K562 (cell line): ENCODE measurements at regions not wholly inside any gene's neighbourhood (a gene's known extent, or its start where the extent isn't known, plus 50 kb on each side); places are given as distances from the start of the nearest gene placed in this dataset.

Source experiments
- CGGBP1 ChIP-seq: fragments of 250-450 bp; sonication (Bioruptor Pico); IDR thresholded peaks from 2 replicates; pipeline ENCODE4 v1.9.0; 2021; ENCODE audit warnings: mild to moderate bottlenecking
- ELF1 ChIP-seq: fragments of 200-800 bp; sonication (Bioruptor generic); IDR thresholded peaks from 2 replicates; pipeline ENCODE4 v1.6.1; 2016; ENCODE audit warnings: missing genetic modification characterization, missing compliant biosample characterization
- EP300 ChIP-seq: IDR thresholded peaks from 2 replicates; pipeline ENCODE4 v1.6.1; 2012; ENCODE audit warnings: low read length, improper control_type of control experiment
- ETV6 ChIP-seq, 3 experiments: fragments of 150-350 bp in 1 of 3; sonication (generic) in 1 of 3; formaldehyde crosslinking in 1 of 3; IDR thresholded peaks; 2 replicates each; pipeline versions ENCODE4 v1.6.1 to v1.8.0; 2014 to 2022; ENCODE audit warnings: borderline replicate concordance in 2 of 3, low read depth in 2 of 3, antibody characterized with exemption in 1 of 3, low read length in 1 of 3, mild to moderate bottlenecking in 1 of 3, missing genetic modification reagents in 1 of 3
- JUNB ChIP-seq: fragments of 450-650 bp; formaldehyde crosslinking; conservative IDR thresholded peaks from 2 replicates; pipeline ENCODE4 v1.4.0; 2020; ENCODE audit warnings: mild to moderate bottlenecking
- MTF1 ChIP-seq: fragments of 250-450 bp; sonication (Bioruptor Pico); IDR thresholded peaks from 2 replicates; pipeline ENCODE4 v1.9.0; 2021; ENCODE audit warnings: moderate library complexity, mild to moderate bottlenecking, inconsistent platforms, borderline replicate concordance
- NBN ChIP-seq: fragments of 450-650 bp; IDR thresholded peaks from 2 replicates; pipeline ENCODE4 v1.6.1; 2016; ENCODE audit warnings: low read depth, mild to moderate bottlenecking
- NEUROD1 ChIP-seq: fragments of 150-350 bp; IDR thresholded peaks from 2 replicates; pipeline ENCODE4 v1.6.1; 2014; ENCODE audit warnings: borderline replicate concordance, low read length, low read depth; ENCODE audit not compliant: partially characterized antibody
- NFXL1 ChIP-seq: fragments of 450-650 bp; formaldehyde crosslinking; IDR thresholded peaks from 2 replicates; pipeline ENCODE4 v1.4.0; 2021; ENCODE audit warnings: mild to moderate bottlenecking
- NR2C2 ChIP-seq, 2 experiments: fragments of 200-800 bp in 1 of 2; sonication (Bioruptor generic) in 1 of 2; sonication (generic) in 1 of 2; formaldehyde crosslinking in 1 of 2; IDR thresholded peaks; 2 replicates each; pipeline versions ENCODE4 v1.6.1 to v1.8.0; 2016 to 2022; ENCODE audit warnings: mild to moderate bottlenecking in 1 of 2, missing compliant biosample characterization in 1 of 2, missing genetic modification characterization in 1 of 2, missing genetic modification reagents in 1 of 2
- POLR2A ChIP-seq: fragments of 450-650 bp; conservative IDR thresholded peaks from 2 replicates; pipeline ENCODE4 v1.6.1; 2016
- POLR2AphosphoS5 ChIP-seq: IDR thresholded peaks from 2 replicates; pipeline ENCODE4 v1.6.1; 2011; ENCODE audit warnings: mild to moderate bottlenecking, low read depth, low read length, moderate library complexity; ENCODE audit not compliant: control insufficient read depth, insufficient read depth
- USF2 ChIP-seq: sonication (generic); formaldehyde crosslinking; IDR thresholded peaks from 2 replicates; pipeline ENCODE4 v1.5.0; 2020; ENCODE audit warnings: missing genetic modification reagents

GRCh38 chrX:99901091-99901490 is 509.0 kb downstream of the PCDH19 start:
- TF ChIP-seq POLR2AphosphoS5 (no peak), ELF1 (tag) (no peak), NR2C2 (CRISPR knock-in tag; IDR thresholded peaks at IDR 0.05) (no peak), NR2C2 (tag; IDR thresholded peaks at IDR 0.05) (no peak), ETV6 (IDR thresholded peaks at IDR 0.05; ENCODE audit: borderline replicate concordance in 1 of 2, low read depth in 2 of 2, low read length in 1 of 2) (no peak), ETV6 (CRISPR knock-in tag; IDR thresholded peaks at IDR 0.05; ENCODE audit: borderline replicate concordance) (no peak), USF2 (CRISPR knock-in tag) (no peak), CGGBP1 (CRISPR knock-in tag) (no peak), MTF1 (CRISPR knock-in tag) (no peak), NFXL1 (CRISPR knock-in tag) (no peak), JUNB (CRISPR knock-in tag) (no peak), NEUROD1 (no peak), POLR2A (no peak), EP300 (no peak), NBN (no peak)
